Right renal cortex interstitium (tissue), 3 donors: ENCODE measurements at regions not wholly inside any gene's neighbourhood (a gene's known extent, or its start where the extent isn't known, plus 50 kb on each side); places are given as distances from the start of the nearest gene placed in this dataset.

ENCODE experiments used
- DNase-seq, 3 donors: peaks; one replicate each; pipeline ENCODE4 v3.0.0-alpha.2; 2013; ENCODE audit warnings: low read depth in 3 of 3, low spot score in 2 of 3

- DNase-seq: no peak
Observed at GRCh38 chr12:92034858-92035401, 110.7 kb downstream of the BTG1 start.

GRCh38 chr12:92034083-92034482 is 111.6 kb downstream of the BTG1 start:
- DNase-seq: no peak

GRCh38 chr12:92032965-92033364 is 112.7 kb downstream of the BTG1 start:
- no peak for DNase-seq

- no peak for DNase-seq
Observed at GRCh38 chr12:92032101-92032500, 113.5 kb downstream of the BTG1 start.

- no peak for DNase-seq
Observed at GRCh38 chr12:92030618-92031017, 115.0 kb downstream of the BTG1 start.

GRCh38 chr12:92029902-92030586 is 115.6 kb downstream of the BTG1 start:
- no peak for DNase-seq

GRCh38 chr12:92029136-92029535 is 116.5 kb downstream of the BTG1 start:
- no peak for DNase-seq

- DNase-seq: no peak
Observed at GRCh38 chr12:92028441-92028709, 117.3 kb downstream of the BTG1 start.

GRCh38 chr12:92027701-92028440 is 117.8 kb downstream of the BTG1 start:
- no peak for DNase-seq

- DNase-seq: no peak
Observed at GRCh38 chr12:92027243-92027642, 118.4 kb downstream of the BTG1 start.

- no peak for DNase-seq
Observed at GRCh38 chr12:92025462-92026207, 120.0 kb downstream of the BTG1 start.

GRCh38 chr12:92022093-92022492 is 123.6 kb downstream of the BTG1 start:
- no peak for DNase-seq

- DNase-seq: no peak
Observed at GRCh38 chr12:92021666-92022035, 124.0 kb downstream of the BTG1 start.

GRCh38 chr12:92020983-92021665 is 124.5 kb downstream of the BTG1 start:
- no peak for DNase-seq

- DNase-seq: no peak
Observed at GRCh38 chr12:92019491-92020277, 126.0 kb downstream of the BTG1 start.

- no peak for DNase-seq
Observed at GRCh38 chr12:92012691-92013090, 133.0 kb downstream of the BTG1 start.

GRCh38 chr12:92010853-92011701 is 134.6 kb downstream of the BTG1 start:
- DNase-seq: no peak

GRCh38 chr12:92010368-92010767 is 135.3 kb downstream of the BTG1 start:
- no peak for DNase-seq

- DNase-seq: no peak
Observed at GRCh38 chr12:92008345-92008744, 137.3 kb downstream of the BTG1 start.
